Progenitor cell of endocrine pancreas (in vitro differentiated cells): ENCODE measurements at regions not wholly inside any gene's neighbourhood (a gene's known extent, or its start where the extent isn't known, plus 50 kb on each side); places are given as distances from the start of the nearest gene placed in this dataset.

Source experiments
- DNase-seq: peaks from one replicate; pipeline ENCODE4 v3.0.0; 2021; ENCODE audit warnings: low spot score; ENCODE audit not compliant: unreplicated experiment
- H3K27ac Mint-ChIP-seq: 2 replicates; pipeline ENCODE4 v1.8.0; 2021; ENCODE audit warnings: mild to moderate bottlenecking, moderate library complexity, mixed read lengths
- H3K27me3 Mint-ChIP-seq: 2 replicates; pipeline ENCODE4 v1.8.0; 2021; ENCODE audit warnings: mixed read lengths
- H3K36me3 Mint-ChIP-seq: 2 replicates; pipeline ENCODE4 v1.8.0; 2022; ENCODE audit warnings: mixed read lengths; ENCODE audit not compliant: insufficient read depth
- H3K4me1 Mint-ChIP-seq: 2 replicates; pipeline ENCODE4 v1.8.0; 2021; ENCODE audit warnings: low read depth, mixed read lengths
- H3K4me3 Mint-ChIP-seq: 2 replicates; pipeline ENCODE4 v1.8.0; 2021; ENCODE audit warnings: low read depth, mild to moderate bottlenecking, moderate library complexity, mixed read lengths
- H3K9me3 Mint-ChIP-seq: 2 replicates; pipeline ENCODE4 v1.8.0; 2021; ENCODE audit warnings: low read depth, mixed read lengths
- CTCF ChIP-seq: fragments of 200-600 bp; sonication (generic); IDR thresholded peaks from one replicate; pipeline ENCODE4 v1.5.0; 2021; ENCODE audit warnings: antibody characterized with exemption, mild to moderate bottlenecking; ENCODE audit not compliant: unreplicated experiment

GRCh38 chr20:11274141-11274594 lies 600.4 kb upstream of the JAG1 start:
- TF ChIP-seq CTCF: peak; percentile 68
- no peak for DNase-seq
- Mint-ChIP-seq H3K4me3 (no peak overlapping the region), H3K27me3 (no peaks in the 10 kb centered on the region), H3K36me3 (no peaks in the 10 kb centered on the region), H3K27ac (no peak overlapping the region), H3K4me1 (peaks cover 54% of the 10 kb centered on the region), H3K9me3 (peaks cover 4% of the 10 kb centered on the region)

GRCh38 chr20:11275740-11276139 lies 601.9 kb upstream of the JAG1 start:
- Mint-ChIP-seq H3K36me3 (no peaks in the 10 kb centered on the region), H3K4me3 (no peak overlapping the region), H3K4me1 (peaks cover 46% of the 10 kb centered on the region), H3K27me3 (no peaks in the 10 kb centered on the region), H3K9me3 (peaks cover 8% of the 10 kb centered on the region), H3K27ac (peak overlapping the region; percentile 59)
- no peak for DNase-seq
- no peak for TF ChIP-seq CTCF

- TF ChIP-seq CTCF: no peak
- no peaks in the 10 kb centered on the region for H3K27me3 Mint-ChIP-seq
Measured at GRCh38 chr20:11277170-11277569, 603.4 kb upstream of the JAG1 start.

GRCh38 chr20:11277858-11278257 lies 604.1 kb upstream of the JAG1 start:
- Mint-ChIP-seq H3K4me3 (no peak overlapping the region), H3K27ac (no peak overlapping the region), H3K27me3 (no peaks in the 10 kb centered on the region), H3K4me1 (peaks cover 33% of the 10 kb centered on the region), H3K9me3 (peaks cover 8% of the 10 kb centered on the region), H3K36me3 (no peaks in the 10 kb centered on the region)
- no peak for DNase-seq
- TF ChIP-seq CTCF: no peak

More at GRCh38 chr20:11277170-11277569, 603.4 kb upstream of the JAG1 start:
- Mint-ChIP-seq H3K4me1 (peaks cover 37% of the 10 kb centered on the region), H3K36me3 (no peaks in the 10 kb centered on the region), H3K9me3 (peaks cover 8% of the 10 kb centered on the region), H3K4me3 (no peak overlapping the region), H3K27ac (peak overlapping the region; percentile 9)
- DNase-seq: no peak

GRCh38 chr20:11278461-11278860 lies 604.7 kb upstream of the JAG1 start:
- H3K4me3 Mint-ChIP-seq: no peak overlapping the region
- no peak for DNase-seq
- peaks cover 8% of the 10 kb centered on the region for H3K9me3 Mint-ChIP-seq
- TF ChIP-seq CTCF: no peak
- H3K36me3 Mint-ChIP-seq: no peaks in the 10 kb centered on the region
- no peaks in the 10 kb centered on the region for H3K27me3 Mint-ChIP-seq
- peaks cover 28% of the 10 kb centered on the region for H3K4me1 Mint-ChIP-seq
- H3K27ac Mint-ChIP-seq: no peak overlapping the region
